K562 (cell line): ENCODE measurements at regions not wholly inside any gene's neighbourhood (a gene's known extent, or its start where the extent isn't known, plus 50 kb on each side); places are given as distances from the start of the nearest gene placed in this dataset.

Source experiments
- CBX2 ChIP-seq: fragments of 200-600 bp; sonication (generic); IDR thresholded peaks from one replicate; pipeline ENCODE4 v1.6.1; 2012; ENCODE audit warnings: mild to moderate bottlenecking, low read length, inconsistent platforms; ENCODE audit not compliant: insufficient read depth, poor library complexity, severe bottlenecking
- DACH1 ChIP-seq: fragments of 450-650 bp; IDR thresholded peaks from 2 replicates; pipeline ENCODE4 v1.6.1; 2018; ENCODE audit not compliant: partially characterized antibody
- EGR1 ChIP-seq: fragments of 450-650 bp; conservative IDR thresholded peaks from 2 replicates; pipeline ENCODE4 v1.6.1; 2017; ENCODE audit warnings: mild to moderate bottlenecking
- IFI16 ChIP-seq: fragments of 250-450 bp; sonication (Bioruptor Pico); IDR thresholded peaks from 2 replicates; pipeline ENCODE4 v2.1.2; 2022; ENCODE audit warnings: mild to moderate bottlenecking, inconsistent platforms
- MED1 ChIP-seq: sonication (generic); formaldehyde crosslinking; IDR thresholded peaks from 2 replicates; pipeline ENCODE4 v1.8.1; 2023; ENCODE audit warnings: missing genetic modification reagents, borderline replicate concordance
- RBFOX2 ChIP-seq: fragments of 200-400 bp; formaldehyde crosslinking; IDR thresholded peaks from 2 replicates; pipeline ENCODE4 v1.6.1; 2017; ENCODE audit warnings: low read depth, mild to moderate bottlenecking, low read length, moderate library complexity
- SMARCC2 ChIP-seq: fragments of 450-650 bp; IDR thresholded peaks from 2 replicates; pipeline ENCODE4 v1.6.1; 2017; ENCODE audit warnings: antibody characterized with exemption, moderate library complexity, mild to moderate bottlenecking, low read depth
- SPI1 ChIP-seq: IDR thresholded peaks from 2 replicates; pipeline ENCODE4 v1.6.1; 2011; ENCODE audit warnings: low read depth, low read length, control low read depth, borderline replicate concordance
- TEAD1 ChIP-seq, 2 experiments: fragments of 450-650 bp in 1 of 2; sonication (generic) in 1 of 2; formaldehyde crosslinking; IDR thresholded peaks; 2 replicates each; pipeline versions ENCODE4 v1.4.0 to v1.8.0; 2020 to 2022; ENCODE audit warnings: mild to moderate bottlenecking in 2 of 2, missing genetic modification reagents in 1 of 2
- YY1 ChIP-seq, 3 experiments: IDR thresholded peaks; 2 replicates each; pipeline ENCODE4 v1.6.1; 2011; ENCODE audit warnings: low read length in 2 of 3, mild to moderate bottlenecking in 2 of 3, moderate library complexity in 2 of 3, borderline replicate concordance in 1 of 3, control low read depth in 1 of 3, low read depth in 1 of 3; ENCODE audit not compliant: insufficient read depth in 3 of 3, insufficient replicate concordance in 2 of 3, control insufficient read depth in 1 of 3, insufficient read length in 1 of 3; ENCODE audit errors: extremely low read depth in 1 of 3
- TF ChIP-seq, protein P1 (sequence below): IDR thresholded peaks from 2 replicates; pipeline ENCODE4 v1.6.1; 2012; ENCODE audit warnings: low read depth, low read length, improper control_type of control experiment, borderline replicate concordance
- TF ChIP-seq, protein P2 (sequence below), 3 experiments: IDR thresholded peaks in 2 of 3; conservative IDR thresholded peaks in 1 of 3; 2 replicates each; pipeline ENCODE4 v1.5.1; 2011 to 2012; ENCODE audit warnings: low read length in 3 of 3, mild to moderate bottlenecking in 3 of 3, control low read depth in 2 of 3, improper control_type of control experiment in 1 of 3, inconsistent platforms in 1 of 3, low read depth in 1 of 3, mixed read lengths in 1 of 3, moderate library complexity in 1 of 3; ENCODE audit not compliant: insufficient read depth in 2 of 3

DNA sequence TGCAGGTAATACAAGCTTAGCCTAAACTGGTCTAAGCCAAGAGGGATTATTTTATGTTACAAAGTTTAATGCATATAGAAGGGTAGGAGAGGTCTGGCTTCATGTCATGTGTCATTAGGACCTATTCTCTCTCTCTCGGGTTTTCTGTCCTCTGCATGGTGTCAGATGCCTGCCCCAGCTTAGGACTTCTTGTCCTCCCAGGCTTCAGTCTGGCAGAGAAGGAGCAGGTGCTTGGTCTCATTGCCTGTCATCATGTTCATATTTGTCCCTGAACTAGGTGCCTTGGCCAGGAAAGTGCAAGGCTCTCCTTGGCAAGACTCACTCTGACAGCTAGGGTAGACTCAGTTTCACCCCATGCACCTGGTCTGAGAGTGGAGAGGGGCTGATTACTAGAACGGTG lies 126.3 kb downstream of the ADAMTS15 start:
- no peak for TF ChIP-seq MED1
- TF ChIP-seq YY1 (IDR thresholded peaks at IDR 0.05; ENCODE audit: borderline replicate concordance in 1 of 3, control insufficient read depth in 1 of 3, extremely low read depth in 1 of 3, insufficient read depth in 3 of 3, insufficient read length in 1 of 3, insufficient replicate concordance in 2 of 3, low read depth in 1 of 3, low read length in 2 of 3), result no peak
- TF ChIP-seq, protein P1, sequence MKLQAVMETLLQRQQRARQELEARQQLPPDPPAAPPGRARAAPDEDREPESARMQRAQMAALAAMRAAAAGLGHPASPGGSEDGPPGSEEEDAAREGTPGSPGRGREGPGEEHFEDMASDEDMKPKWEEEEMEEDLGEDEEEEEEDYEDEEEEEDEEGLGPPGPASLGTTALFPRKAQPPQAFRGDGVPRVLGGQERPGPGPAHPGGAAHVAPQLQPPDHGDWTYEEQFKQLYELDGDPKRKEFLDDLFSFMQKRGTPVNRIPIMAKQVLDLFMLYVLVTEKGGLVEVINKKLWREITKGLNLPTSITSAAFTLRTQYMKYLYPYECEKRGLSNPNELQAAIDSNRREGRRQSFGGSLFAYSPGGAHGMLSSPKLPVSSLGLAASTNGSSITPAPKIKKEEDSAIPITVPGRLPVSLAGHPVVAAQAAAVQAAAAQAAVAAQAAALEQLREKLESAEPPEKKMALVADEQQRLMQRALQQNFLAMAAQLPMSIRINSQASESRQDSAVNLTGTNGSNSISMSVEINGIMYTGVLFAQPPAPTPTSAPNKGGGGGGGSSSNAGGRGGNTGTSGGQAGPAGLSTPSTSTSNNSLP, result no peak
- TF ChIP-seq EGR1, result no peak
- TF ChIP-seq RBFOX2, result no peak
- no peak for TF ChIP-seq SPI1
- no peak for TF ChIP-seq TEAD1 (CRISPR knock-in tag; IDR thresholded peaks at IDR 0.05)
- no peak for TF ChIP-seq IFI16 (CRISPR knock-in tag)
- TF ChIP-seq DACH1, result no peak
- TF ChIP-seq, protein P2, sequence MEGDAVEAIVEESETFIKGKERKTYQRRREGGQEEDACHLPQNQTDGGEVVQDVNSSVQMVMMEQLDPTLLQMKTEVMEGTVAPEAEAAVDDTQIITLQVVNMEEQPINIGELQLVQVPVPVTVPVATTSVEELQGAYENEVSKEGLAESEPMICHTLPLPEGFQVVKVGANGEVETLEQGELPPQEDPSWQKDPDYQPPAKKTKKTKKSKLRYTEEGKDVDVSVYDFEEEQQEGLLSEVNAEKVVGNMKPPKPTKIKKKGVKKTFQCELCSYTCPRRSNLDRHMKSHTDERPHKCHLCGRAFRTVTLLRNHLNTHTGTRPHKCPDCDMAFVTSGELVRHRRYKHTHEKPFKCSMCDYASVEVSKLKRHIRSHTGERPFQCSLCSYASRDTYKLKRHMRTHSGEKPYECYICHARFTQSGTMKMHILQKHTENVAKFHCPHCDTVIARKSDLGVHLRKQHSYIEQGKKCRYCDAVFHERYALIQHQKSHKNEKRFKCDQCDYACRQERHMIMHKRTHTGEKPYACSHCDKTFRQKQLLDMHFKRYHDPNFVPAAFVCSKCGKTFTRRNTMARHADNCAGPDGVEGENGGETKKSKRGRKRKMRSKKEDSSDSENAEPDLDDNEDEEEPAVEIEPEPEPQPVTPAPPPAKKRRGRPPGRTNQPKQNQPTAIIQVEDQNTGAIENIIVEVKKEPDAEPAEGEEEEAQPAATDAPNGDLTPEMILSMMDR (IDR thresholded peaks at IDR 0.05 in 2 of 3, conservative IDR thresholded peaks at IDR 0.05 in 1 of 3; ENCODE audit: insufficient read depth in 2 of 3, low read depth in 1 of 3, low read length in 3 of 3), result no peak
- TF ChIP-seq SMARCC2, result no peak
- TF ChIP-seq CBX2, result no peak
